IMR-90 (cell line): ENCODE measurements at regions not wholly inside any gene's neighbourhood (a gene's known extent, or its start where the extent isn't known, plus 50 kb on each side); places are given as distances from the start of the nearest gene placed in this dataset.

ENCODE experiments used
- CTCF ChIP-seq: conservative IDR thresholded peaks from 2 replicates; pipeline ENCODE4 v1.5.1; 2012; ENCODE audit warnings: mild to moderate bottlenecking, low read depth, low read length, improper control_type of control experiment
- POLR2A ChIP-seq: IDR thresholded peaks from 2 replicates; pipeline ENCODE4 v1.6.1; 2012; ENCODE audit warnings: mild to moderate bottlenecking, low read depth, low read length
- USF2 ChIP-seq: fragments of 150-350 bp; IDR thresholded peaks from 2 replicates; pipeline ENCODE4 v1.6.1; 2017; ENCODE audit warnings: mild to moderate bottlenecking, antibody characterized with exemption, low read length, low read depth

GRCh38 chr3:118597184-118597583 lies 437.5 kb downstream of the IGSF11 start:
- TF ChIP-seq POLR2A, result no peak
- TF ChIP-seq CTCF, result no peak
- no peak for TF ChIP-seq USF2
